A204.1 (cell line): ENCODE measurements at regions not wholly inside any gene's neighbourhood (a gene's known extent, or its start where the extent isn't known, plus 50 kb on each side); places are given as distances from the start of the nearest gene placed in this dataset.
"Not testable (repeated sequence)": the region's sequence is repeated elsewhere in the genome, so short reads cannot be mapped to it uniquely, and the experiment has no call there.

ENCODE experiments used
- FAIRE-seq: peaks from 2 replicates; lab custom pipeline; 2012; peaks lifted over from hg19 to GRCh38; lab: Jason Lieb, UNC

DNA sequence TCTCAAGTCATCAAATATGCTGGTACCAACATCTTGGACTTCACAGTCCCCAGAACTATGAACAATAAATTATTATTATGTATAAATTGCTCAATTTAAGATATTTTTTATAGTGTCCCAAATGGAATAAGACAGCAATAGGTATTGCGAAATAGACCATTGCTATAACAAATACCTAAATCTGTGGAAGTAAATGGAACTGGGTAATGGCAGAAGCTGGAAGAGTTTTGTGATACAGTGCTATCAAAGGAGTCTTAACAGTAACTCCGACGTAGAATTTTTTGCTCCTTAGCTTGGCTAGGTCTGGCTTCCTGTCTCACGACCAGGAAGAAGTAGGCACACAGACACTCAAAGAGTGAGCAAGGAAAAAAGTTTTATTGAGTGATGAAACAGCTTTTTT, 1791.5 kb downstream of the PLA2G4A start:
- no peak for FAIRE-seq

DNA sequence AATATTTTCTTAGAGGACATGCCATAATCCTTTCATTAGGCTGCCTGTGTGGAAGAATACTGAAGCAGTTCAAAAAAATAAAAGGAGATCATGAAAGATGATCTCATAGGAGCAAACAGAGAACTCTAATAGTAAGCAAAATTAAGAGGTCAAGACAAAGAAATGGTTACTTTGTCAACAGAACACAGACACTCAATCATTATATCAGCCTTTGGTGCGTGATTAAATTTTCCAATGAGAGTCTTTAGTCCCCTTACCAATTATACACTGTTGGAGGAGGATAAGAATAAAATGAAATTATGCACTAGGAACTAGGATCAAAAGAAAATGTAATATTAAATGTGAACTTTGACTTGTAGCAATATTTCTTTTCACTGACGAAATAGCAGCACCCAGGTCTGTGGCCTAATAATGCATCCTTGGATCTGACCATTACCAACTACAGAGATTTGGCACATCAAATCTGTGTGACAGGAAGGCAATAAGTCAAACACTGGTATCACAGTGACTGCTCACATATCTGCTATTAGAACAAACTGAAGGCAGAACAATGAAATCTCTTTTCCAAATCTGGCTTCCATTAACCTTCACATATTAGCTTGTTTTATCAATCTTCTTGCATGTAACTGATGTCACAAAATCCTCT, 1812.9 kb downstream of the PLA2G4A start:
- FAIRE-seq, result no peak

DNA sequence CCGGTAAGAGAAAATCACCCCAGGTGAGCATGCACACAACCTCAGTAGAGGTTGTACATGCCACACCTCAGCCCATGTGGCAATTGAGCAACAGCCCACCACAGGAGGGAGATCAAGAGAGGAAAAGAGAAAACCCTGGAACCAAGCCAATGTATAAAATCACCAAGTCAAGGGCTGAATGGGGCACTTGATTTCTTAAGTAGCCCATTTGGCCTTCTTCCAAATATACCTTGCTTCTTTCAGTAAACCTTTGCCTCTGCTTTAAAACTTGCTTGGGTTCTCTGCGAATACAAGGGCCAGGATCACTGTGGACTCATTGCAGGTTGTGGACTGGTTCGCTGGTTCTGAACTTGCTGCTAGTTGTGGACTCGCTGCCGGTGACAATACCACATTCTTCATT, 1814.0 kb downstream of the PLA2G4A start:
- FAIRE-seq, result no peak

DNA sequence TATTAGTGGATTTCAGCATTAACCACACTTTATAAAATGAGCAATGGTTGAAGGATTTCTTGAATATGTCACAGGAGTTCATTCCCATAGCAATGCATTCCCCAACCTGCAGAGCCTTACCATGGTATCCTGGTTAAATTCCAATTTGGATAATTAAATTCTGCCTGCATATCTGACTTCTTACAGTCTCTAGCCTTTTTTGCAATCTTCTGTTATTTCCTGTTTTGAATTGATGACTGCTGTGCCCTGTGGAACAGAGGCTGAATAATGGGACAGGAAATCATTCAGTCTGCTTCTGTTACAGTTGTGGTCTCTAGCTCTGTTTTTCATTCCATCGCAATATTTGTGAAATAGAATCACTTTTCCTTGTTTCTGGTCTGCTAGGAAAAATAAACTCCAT, 1823.9 kb downstream of the PLA2G4A start:
- FAIRE-seq, result no peak

DNA sequence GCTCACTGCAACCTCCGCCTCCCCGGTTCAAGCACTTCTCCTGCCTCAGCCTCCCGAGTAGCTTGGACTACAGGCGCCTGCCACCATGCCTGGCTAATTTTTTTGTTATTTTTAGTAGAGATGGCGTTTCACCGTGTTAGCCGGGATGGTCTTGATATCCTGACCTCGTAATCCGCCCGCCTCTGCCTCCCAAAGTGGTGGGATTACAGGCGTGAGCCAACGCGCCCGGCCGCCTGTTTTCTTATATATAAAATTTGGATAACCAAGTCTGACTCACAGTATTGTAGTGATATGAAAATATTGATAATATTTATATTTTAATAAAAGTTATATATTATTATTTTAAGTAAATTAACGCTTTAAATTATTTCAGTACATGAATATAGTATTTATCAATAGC, 1821.7 kb downstream of the BRINP3 start:
- not testable (repeated sequence) for FAIRE-seq

DNA sequence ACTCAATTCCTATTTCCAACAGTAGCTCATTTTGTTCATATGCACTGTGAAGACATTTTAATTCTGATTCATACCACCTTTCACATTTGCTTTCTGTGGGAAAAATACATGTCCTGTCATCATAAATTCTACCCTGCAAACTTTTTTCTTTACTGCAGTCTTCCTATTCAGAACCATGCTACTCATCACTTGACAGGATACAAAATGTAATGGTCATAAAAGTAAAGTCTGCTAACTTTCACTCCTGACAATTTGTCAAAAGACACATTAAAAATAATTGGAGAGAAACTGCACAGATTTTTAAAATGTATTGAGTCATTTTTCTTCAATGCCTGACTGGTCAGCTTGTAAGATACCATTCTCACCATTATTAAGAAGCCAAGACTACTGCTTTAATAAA, 1817.1 kb downstream of the BRINP3 start:
- FAIRE-seq, result no peak

DNA sequence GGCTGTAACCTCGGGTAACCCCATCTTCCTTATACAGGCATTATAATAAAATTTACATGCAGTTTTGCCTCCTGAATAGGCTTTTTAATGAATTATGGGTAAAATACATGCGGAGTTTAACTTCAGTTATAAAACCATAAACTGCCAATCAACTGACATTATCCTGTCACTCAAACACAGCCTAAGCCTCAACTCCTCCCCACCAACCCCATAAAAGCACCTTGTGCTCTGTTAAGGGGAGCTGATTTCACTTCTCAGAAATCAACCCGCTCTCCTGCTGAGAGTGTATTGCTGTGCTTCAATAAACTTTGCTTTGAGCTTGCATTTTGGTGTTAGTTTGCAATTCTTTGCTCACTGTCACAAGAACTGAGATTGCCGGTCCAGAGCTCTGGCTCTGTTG, 1812.2 kb downstream of the BRINP3 start:
- no peak for FAIRE-seq

DNA sequence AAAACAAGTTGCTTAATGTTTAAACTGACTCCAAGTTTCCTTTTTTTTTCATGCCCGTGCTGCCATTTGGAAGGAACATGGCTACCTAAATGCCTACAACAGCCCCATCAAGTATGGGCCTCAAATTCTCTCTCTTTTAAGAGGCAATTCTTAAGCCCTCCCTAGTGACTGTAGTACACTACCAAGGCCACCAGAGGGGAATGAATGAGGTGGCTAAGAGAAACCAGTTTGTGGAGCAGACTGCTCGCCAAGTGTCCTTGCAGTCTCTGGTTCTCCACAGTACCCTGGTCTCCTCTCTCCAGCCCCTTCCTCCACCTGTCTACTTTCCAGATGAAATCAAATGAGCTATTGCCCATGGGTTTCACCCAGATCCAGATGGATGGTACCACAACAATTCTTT, 1809.6 kb downstream of the BRINP3 start:
- FAIRE-seq, result no peak

DNA sequence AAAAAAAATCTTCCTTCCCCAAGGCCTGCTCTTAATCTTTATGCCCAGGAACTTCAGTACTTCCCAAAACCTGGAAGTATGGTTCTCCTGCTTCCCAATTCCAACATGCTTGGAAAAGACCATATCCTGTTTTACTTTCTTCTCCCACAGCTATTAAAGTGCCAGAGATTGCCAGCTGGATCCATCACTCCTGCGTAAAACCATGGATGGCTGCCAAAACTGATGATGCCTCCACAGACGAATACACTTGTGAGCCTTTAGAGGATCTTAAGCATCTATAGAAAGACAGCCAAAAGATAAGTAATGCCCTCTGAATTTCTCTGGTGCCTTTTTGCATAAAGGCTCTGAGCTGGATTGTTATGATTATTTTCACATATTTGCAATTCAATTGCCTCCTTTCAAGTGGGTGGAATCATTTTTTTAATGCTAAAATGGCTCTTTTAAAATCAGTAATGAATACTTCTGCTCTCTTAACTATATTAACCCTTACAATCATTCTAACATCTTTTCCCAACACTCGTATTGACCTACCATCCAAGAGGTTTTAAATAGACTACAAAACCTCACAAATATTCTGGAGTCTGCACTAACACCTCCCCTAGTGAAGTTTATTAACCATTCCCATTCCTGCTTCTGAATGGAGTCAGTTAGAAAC, 1807.8 kb downstream of the BRINP3 start:
- FAIRE-seq, result no peak

DNA sequence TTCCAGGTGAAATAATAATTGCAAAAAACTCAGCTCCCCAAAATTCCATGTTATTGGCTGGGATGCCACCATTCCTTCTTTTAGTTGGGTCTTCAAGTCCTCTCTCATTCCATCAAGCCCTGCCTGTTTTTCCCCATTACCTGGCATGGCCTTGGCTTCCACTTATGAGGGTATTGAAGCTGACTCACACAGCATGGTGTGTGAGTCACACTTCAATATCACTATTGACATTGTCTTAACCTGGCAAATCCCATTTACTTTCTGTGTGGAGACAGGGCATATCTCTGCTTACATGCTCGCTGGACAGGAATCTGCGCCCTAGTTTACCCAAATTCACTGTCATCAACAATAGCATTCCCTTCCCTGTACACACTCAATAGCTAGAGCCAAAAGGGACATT, 1806.8 kb downstream of the BRINP3 start:
- FAIRE-seq, result no peak

DNA sequence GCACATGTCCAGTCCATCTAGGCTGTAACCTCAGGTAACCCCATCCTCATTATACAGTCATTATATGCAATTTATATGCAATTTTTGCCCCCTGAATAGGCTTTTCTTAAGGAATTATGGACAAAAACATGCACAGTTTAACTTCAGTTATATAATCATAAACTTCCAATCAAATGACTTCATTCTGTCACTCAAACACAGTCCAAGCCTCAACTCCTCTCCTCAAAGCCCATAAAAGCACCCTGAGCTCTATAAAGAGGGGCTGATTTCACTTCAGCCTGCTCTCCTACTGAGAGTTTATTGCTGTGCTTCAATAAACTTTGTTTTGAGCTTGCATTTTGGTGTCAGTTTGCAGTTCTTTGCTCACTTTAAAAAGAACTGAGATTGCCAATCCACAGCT, 1805.5 kb downstream of the BRINP3 start:
- FAIRE-seq, result no peak

DNA sequence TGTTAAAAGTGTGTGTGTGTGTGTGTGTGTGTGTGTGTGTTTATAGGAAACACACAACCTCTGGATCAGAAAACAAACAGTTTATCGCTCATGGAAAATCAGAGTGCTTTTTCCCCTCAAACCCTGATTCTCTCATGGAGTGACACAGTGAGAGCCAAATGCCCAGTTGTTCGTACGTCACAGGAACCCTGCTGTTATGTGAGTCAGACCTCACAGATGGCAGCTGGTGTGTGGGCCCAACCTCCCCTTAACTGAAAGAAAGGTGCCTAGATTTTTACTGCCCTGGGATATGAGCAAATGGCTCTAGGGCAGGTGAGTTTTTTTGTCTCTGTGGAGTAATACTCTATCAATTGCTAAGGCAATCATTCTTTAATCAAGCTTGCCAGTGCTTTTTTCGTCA, 1788.1 kb downstream of the BRINP3 start:
- no peak for FAIRE-seq

DNA sequence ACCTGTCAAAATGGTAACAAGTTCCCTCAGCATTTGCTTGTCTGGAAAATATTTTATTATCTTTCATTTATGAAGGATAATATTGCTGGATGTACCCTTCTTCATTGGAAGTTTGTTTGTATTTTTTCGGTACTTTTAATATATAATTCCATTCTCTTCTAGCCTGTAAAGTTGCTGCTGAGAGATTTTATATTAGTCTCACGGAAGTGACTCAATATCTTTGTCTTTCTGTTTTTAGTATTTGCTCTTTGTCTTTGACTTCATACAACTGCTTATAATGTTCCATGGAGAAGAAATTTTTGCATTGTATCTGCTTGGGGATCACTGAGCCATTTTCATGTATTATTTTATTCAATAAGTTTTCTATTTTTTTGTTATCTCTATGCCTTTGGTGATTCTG, 1777.5 kb downstream of the BRINP3 start:
- no peak for FAIRE-seq

DNA sequence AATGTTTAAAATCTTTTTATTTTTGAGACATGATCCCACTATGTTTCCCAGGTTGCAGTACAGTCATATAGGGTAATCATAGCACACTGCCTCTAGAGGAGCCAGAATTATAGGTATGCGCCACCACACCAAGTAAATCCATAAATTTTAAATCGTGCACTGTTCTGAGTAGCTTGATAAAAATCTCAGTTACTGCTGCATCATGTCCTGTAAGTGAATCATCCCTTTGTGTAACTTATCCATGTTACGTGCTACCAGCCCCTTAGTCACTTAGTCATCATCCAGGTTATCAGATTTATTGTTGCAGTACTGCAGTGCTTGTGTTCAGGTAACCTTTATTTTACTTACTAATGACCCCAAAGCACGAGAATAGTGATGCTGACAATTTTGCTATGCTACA, 1770.9 kb downstream of the BRINP3 start:
- FAIRE-seq, result no peak

DNA sequence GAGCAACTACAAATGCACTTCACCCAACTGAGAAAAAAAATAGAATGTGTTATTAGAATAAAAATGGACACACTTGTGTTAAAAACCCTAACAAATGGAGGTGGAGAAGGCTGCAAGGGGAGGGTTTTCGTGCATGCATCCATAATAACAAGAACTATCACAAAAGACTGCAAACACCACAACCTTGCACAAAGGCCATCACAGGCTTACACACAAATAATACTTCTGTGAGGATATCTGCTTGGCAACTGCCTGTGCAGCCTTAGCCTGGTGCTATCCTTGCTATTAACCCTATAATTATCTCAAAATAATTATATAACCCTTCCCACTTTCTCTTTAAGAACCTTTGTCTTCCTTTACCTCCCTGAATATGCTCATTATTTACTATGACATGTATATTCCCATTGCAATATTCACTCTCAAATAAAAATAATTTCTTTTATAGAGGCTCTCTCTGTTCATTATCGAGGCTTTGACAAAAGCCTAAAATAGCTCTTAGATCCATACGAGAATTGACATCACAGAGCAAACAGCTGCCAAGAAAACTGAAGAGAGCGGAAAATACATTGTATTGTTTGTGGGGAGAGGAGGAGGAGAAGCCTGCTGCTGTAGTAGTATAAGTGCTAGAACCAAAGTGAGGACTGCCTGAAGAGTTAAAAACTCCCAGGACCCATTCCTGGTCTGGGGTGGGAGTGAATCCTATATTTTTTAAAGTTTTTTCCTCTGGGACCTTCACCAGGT, 1768.7 kb downstream of the BRINP3 start:
- no peak for FAIRE-seq

DNA sequence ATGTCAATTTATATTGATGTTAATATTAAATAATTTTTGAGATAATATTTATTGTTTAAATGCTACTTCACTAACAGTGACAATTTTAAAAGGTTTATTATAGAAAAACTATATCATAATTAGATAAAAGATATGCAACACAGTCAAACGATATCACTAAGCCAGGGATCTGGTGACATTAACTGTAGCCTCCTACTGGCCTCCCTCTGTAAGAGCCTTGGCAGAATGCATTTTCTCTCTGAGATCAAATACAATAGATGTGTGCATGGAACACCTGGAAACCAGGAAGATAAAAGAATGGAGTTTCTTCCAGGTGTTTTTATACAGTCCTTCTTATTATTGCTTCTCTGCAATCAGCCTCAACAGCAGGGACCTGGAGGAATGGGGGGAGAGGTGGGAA, 1762.1 kb downstream of the BRINP3 start:
- FAIRE-seq, result peak; percentile 58

DNA sequence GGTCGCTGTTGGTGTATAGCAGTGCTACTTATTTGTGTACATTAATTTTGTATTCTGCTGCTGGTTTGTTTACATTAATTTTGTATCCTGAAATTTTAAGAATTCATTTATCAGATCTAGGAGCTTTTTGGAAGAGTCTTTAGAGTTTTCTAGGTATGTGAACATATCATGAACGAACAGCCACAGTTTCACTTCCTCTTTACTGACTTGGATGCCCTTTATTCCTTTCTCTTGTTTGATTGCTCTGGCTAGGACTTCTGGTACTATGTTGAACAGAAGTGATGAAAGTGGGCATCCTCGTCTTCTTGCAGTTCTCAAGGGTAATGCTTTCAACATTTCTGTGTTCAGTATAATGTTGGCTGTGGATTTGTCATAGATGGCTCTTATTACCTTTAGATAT, 1757.9 kb downstream of the BRINP3 start:
- no peak for FAIRE-seq

DNA sequence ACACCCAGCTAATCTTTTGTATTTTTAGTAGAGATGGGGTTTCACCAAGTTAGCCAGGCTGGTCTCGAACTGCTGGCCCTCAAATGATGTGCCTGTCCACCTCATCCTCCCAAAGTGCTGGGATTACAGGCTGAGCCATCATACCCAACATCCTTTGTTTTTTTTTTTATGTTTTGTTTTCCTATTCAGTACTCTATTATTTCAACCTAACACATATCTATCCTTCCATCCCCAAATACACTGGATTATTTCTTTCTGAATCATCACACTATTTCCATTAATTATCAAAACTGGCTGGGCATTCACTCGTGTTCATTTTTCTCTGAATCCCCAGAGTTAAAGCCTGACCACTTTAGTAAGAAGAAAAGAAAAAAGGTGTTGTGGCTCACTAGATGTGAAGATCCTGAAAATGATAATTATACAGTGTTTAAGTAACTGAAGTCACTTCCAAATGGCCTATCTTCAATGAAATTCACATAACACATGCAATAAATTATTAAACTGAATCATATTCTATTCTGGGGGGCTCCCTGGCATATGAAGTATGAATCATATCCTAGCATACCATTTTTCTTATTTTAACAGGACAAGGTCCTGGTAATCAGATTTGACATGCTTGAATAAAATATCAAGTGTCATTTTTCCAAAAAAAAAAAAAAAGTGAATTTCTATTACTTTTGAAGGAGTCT, 1754.2 kb downstream of the BRINP3 start:
- no peak for FAIRE-seq

DNA sequence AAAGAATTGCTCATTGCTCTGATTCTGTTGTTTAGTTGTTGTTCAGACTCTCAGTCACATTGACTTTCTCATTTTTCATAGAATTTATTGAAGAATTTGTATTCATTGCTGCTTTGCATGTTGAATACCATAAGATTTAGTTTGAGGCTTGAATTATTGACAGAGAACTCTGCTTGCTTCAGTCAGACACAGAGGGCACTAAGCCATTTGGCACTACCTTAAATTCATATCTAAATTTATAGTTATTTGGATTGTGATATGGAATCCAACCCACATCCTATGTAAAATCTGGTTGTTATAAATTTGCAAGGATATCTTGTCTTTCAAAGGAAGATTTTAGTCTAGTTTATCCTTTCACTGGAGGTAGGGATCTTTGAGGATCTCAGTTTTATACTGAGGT, 1748.6 kb downstream of the BRINP3 start:
- FAIRE-seq, result no peak

DNA sequence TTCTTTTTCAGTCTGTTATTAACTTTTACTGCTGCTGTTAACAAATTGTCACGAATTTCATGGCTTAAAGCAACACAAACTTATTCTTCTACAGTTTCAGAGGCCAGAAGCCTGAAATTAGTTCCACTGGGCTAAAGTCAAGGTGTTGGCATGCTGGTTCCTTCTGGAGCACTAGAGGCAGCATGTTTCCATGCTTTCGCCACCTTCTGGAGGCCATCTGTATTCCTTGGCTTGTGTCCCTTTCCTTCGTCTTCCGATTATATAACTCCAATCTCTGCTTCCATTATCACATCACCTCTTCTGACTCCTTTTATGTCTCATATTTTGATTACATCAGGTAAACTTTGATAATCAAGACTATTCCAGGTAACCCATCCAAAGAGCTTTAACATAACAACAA, 1742.1 kb downstream of the BRINP3 start:
- no peak for FAIRE-seq

DNA sequence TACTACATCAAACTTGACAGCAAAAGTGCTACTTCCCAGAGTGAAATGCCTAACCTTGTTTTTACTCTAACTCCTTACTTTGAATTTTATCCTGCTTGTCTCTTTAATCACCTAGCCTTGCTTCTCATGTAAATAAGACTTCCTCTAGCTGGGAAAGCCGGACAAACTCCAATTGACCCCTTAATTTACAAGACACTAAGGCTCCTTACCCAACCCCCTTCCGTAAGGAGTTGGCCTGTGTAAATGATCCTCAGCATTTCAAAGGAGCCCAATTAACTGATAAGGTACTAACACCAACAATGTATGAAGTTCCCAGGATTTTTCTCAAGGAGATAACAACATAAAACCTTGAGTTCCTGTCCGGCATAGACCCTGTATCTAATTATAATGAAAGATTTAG, 1728.4 kb downstream of the BRINP3 start:
- FAIRE-seq, result not testable (repeated sequence)

DNA sequence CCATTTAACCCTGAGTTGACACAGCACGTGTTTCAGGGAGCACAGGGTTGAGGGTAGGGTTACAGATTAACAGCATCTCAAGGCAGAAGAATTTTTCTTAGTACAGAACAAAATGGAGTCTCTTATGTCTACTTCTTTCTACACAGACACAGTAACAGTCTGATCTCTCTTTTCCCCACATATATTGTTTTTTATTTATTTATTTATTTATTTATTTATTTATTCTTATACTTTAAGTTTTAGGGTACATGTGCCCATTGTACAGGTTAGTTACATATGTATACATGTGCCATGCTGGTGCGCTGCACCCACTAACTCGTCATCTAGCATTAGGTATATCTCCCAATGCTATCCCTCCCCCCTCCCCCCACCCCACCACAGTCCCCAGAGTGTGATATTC, 1725.6 kb downstream of the BRINP3 start:
- not testable (repeated sequence) for FAIRE-seq

DNA sequence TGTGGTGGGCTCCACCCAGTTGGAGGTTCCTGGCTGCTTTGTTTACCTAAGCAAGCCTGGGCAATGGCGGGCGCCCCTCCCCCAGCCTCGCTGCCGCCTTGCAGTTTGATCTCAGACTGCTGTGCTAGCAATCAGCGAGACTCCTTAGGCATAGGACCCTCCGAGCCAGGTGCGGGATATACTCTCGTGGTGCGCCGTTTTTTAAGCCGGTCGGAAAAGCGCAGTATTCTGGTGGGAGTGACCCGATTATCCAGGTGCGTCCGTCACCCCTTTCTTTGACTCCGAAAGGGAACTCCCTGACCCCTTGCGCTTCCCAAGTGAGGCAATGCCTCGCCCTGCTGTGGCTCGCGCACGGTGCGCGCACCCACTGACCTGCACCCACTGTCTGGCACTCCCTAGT, 1719.9 kb downstream of the BRINP3 start:
- FAIRE-seq, result not testable (repeated sequence)
